Panc1 (cell line): ENCODE measurements at regions not wholly inside any gene's neighbourhood (a gene's known extent, or its start where the extent isn't known, plus 50 kb on each side); places are given as distances from the start of the nearest gene placed in this dataset.

Experiments
- ATAC-seq: fragments of 200-7000 bp; cut with Tn5 transposase; 2 replicates; pipeline ENCODE4 v1.9.1; 2020; ENCODE audit warnings: mild to moderate bottlenecking, moderate library complexity
- BruUV-seq: library from RNA; stranded (reverse); fragments of 400-500 nt; replicated peaks from 2 replicates; lab custom pipeline; 2021; lab: Mats Ljungman, UMichigan
- CTCF ChIA-PET: fragments of 300-600 bp; sonication (Branson Sonifier 250); formaldehyde crosslinking; loops from one replicate; lab custom pipeline; 2022; ENCODE audit warnings: antibody characterized with exemption; lab: Charles Lee
- POLR2A ChIA-PET: fragments of 300-600 bp; sonication (Branson Sonifier 250); formaldehyde crosslinking; loops from one replicate; lab custom pipeline; 2022; ENCODE audit warnings: antibody characterized with exemption; lab: Charles Lee
- DNase-seq: peaks from one replicate; pipeline ENCODE4 v3.0.0-alpha.2; 2010; ENCODE audit warnings: low read depth, low spot score
- H3K27ac ChIP-seq: 2 replicates; pipeline ENCODE4 v1.5.1; 2011; ENCODE audit warnings: mild to moderate bottlenecking, low read length, inconsistent platforms
- H3K27me3 ChIP-seq: fragments of 200-500 bp; sonication (Bioruptor generic); 2 replicates; pipeline ENCODE4 v1.6.0; 2014; ENCODE audit warnings: low read length, inconsistent platforms; ENCODE audit not compliant: control insufficient read depth, insufficient read depth
- H3K36me3 ChIP-seq: fragments of 200-500 bp; sonication (Bioruptor generic); 2 replicates; pipeline ENCODE4 v1.5.1; 2014; ENCODE audit warnings: inconsistent platforms, mild to moderate bottlenecking, low read length, moderate library complexity; ENCODE audit not compliant: control insufficient read depth, insufficient read depth
- H3K4me1 ChIP-seq: 2 replicates; pipeline ENCODE4 v1.5.1; 2011; ENCODE audit warnings: inconsistent platforms, mild to moderate bottlenecking, low read length, moderate library complexity; ENCODE audit not compliant: control insufficient read depth, insufficient read depth
- H3K4me3 ChIP-seq, 2 experiments: 2 replicates each; pipeline ENCODE4 v1.5.1; 2011 to 2012; ENCODE audit warnings: low read depth in 2 of 2, low read length in 2 of 2, mild to moderate bottlenecking in 2 of 2, inconsistent platforms in 1 of 2, moderate library complexity in 1 of 2
- H3K9me3 ChIP-seq: fragments of 200-500 bp; sonication (Bioruptor generic); 2 replicates; pipeline ENCODE4 v1.5.1; 2014; ENCODE audit warnings: low read depth, mild to moderate bottlenecking, inconsistent platforms, low read length, moderate library complexity; ENCODE audit not compliant: control insufficient read depth, insufficient read depth
- CTCF ChIP-seq: fragments of 450-650 bp; IDR thresholded peaks from 2 replicates; pipeline ENCODE4 v1.5.1; 2017; ENCODE audit warnings: mild to moderate bottlenecking
- POLR2AphosphoS5 ChIP-seq: IDR thresholded peaks from 2 replicates; pipeline ENCODE4 v1.6.1; 2012; ENCODE audit warnings: mild to moderate bottlenecking, low read depth, low read length, moderate library complexity
- REST ChIP-seq, 2 experiments: IDR thresholded peaks; 2 replicates each; pipeline ENCODE4 v1.6.1; 2011 to 2012; ENCODE audit warnings: low read depth in 2 of 2, control low read depth in 1 of 2, low read length in 1 of 2, mild to moderate bottlenecking in 1 of 2, moderate library complexity in 1 of 2; ENCODE audit not compliant: insufficient read depth in 1 of 2
- SIN3A ChIP-seq: IDR thresholded peaks from 2 replicates; pipeline ENCODE4 v1.6.1; 2012; ENCODE audit warnings: low read depth, mild to moderate bottlenecking, low read length, moderate library complexity, borderline replicate concordance; ENCODE audit not compliant: insufficient read depth
- TCF7L2 ChIP-seq: IDR thresholded peaks from 2 replicates; pipeline ENCODE4 v1.6.1; 2011; ENCODE audit warnings: mild to moderate bottlenecking, low read depth, low read length, inconsistent platforms
- in situ Hi-C: cut with HindIII; loops from 2 replicates; pipeline ENCODE4 v1.10.0; 2016; ENCODE audit warnings: low sequenced_read_pairs, low pct_unique_long_range_greater_than_20kb
- intact Hi-C: fragments of 100-400 bp; cut with micrococcal nuclease; formaldehyde crosslinking; loops from one replicate; pipeline ENCODE4 v1.10.0; 2022; ENCODE audit not compliant: unreplicated experiment

GRCh38 chr12:39112064-39112463 lies 206.7 kb upstream of the CPNE8 start:
- ChIA-PET CTCF (interaction anchor here (0.7 kb wide), 1 partner anchor 214 kb away, joined by 3 read pairs; no protein-coding TSS in a partner anchor), POLR2A (no interaction called here)
- Histone ChIP-seq H3K9me3 (no peaks in the 10 kb centered on the region), H3K4me1 (no peaks in the 10 kb centered on the region), H3K27ac (no peak overlapping the region), H3K4me3 (no peak overlapping the region), H3K27me3 (no peaks in the 10 kb centered on the region), H3K36me3 (no peaks in the 10 kb centered on the region)
- ATAC-seq: no peak
- BruUV-seq: no TSS peak
- intact Hi-C loops: no loop called here
- TF ChIP-seq POLR2AphosphoS5: no peak
- TF ChIP-seq SIN3A: no peak
- TF ChIP-seq REST (IDR thresholded peaks at IDR 0.05; ENCODE audit: insufficient read depth in 1 of 2, low read depth in 2 of 2, low read length in 1 of 2): no peak
- no peak for TF ChIP-seq TCF7L2
- no peak for TF ChIP-seq CTCF
- in situ Hi-C loops: no loop called here
- DNase-seq: no peak

DNA sequence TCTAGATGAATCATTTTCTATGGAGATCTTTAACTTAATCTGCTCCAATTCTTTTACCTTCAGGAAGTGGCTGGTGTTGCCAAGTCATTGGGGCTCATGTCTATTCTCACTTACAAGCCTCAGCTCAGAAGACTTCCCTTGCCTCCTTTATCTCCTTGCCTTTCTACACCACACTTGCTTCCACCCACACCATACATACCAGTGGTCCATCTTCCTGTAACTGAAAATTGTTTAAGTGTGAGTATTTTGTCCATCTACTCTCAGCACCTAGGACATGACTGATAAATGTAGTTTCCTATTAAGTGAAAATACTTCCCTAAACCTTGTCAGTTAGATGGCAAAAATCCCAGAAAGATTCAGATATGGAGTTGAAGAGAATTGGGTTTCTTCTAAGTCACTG lies 199.7 kb upstream of the CPNE8 start:
- BruUV-seq: no TSS peak
- Histone ChIP-seq H3K27me3 (no peaks in the 10 kb centered on the region), H3K4me3 (no peak overlapping the region), H3K9me3 (no peaks in the 10 kb centered on the region), H3K36me3 (no peaks in the 10 kb centered on the region), H3K4me1 (no peaks in the 10 kb centered on the region; the same call in 1 of the 2 replicates), H3K27ac (no peak overlapping the region)
- POLR2A ChIA-PET: no interaction called here
- ATAC-seq (no peak), DNase-seq (no peak)
- TF ChIP-seq TCF7L2: no peak
- no peak for TF ChIP-seq REST (IDR thresholded peaks at IDR 0.05; ENCODE audit: insufficient read depth in 1 of 2, low read depth in 2 of 2, low read length in 1 of 2)
- no peak for TF ChIP-seq POLR2AphosphoS5
- TF ChIP-seq CTCF: no peak
- TF ChIP-seq SIN3A: no peak
- in situ Hi-C loops (no loop called here), intact Hi-C loops (loop anchor here (10.0 kb wide), 1 partner anchor 150 kb away; no protein-coding TSS in a partner anchor)
- CTCF ChIA-PET: no interaction called here
